ENCODE measurements at regions not wholly inside any gene's neighbourhood (a gene's known extent, or its start where the extent isn't known, plus 50 kb on each side); places are given as distances from the start of the nearest gene placed in this dataset.
"Not testable (repeated sequence)": the region's sequence is repeated elsewhere in the genome, so short reads cannot be mapped to it uniquely, and the experiment has no call there.

DNA sequence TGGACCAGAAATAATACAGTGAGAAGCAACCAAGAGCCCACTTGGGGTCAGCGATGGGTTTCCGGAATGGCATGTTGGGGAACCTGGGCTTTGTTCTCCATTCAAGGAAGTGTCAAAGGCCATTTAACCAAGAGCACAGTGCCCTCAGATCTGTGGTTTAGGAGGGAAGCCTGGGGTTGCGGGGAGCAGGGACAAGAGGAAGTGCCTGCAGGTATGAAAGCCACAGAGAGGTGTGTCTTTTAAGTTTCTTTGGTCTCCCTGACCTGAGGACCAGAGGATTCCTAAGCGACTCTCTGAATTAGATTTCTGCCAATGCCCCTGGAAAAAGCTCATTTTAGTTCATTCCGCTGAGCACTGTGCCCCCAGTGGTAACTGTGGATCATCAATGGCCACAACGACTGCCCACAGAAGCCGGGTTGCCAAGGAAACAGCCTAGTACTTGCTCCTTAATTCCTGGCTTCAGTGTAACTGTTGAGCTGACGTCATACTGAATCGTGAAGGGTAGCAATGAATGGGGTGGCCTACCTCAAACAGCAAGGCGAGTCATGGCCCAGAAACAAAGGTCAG lies 107.3 kb upstream of the SPIN1 start:
- no peak for DNase-seq (ENCODE audit: low read depth, low spot score)

- DNase-seq (ENCODE audit: low read depth, low spot score) = no peak
Observed at GRCh38 chr9:88278036-88278435, 110.2 kb upstream of the SPIN1 start.

GRCh38 chr9:88274078-88274477 lies 114.2 kb upstream of the SPIN1 start:
- no peak for DNase-seq (ENCODE audit: low read depth, low spot score)

GRCh38 chr9:88272986-88273385 lies 115.3 kb upstream of the SPIN1 start:
- DNase-seq (ENCODE audit: low read depth, low spot score) = no peak

GRCh38 chr9:88270413-88270812 lies 117.8 kb upstream of the SPIN1 start:
- no peak for DNase-seq (ENCODE audit: low read depth, low spot score)

DNA sequence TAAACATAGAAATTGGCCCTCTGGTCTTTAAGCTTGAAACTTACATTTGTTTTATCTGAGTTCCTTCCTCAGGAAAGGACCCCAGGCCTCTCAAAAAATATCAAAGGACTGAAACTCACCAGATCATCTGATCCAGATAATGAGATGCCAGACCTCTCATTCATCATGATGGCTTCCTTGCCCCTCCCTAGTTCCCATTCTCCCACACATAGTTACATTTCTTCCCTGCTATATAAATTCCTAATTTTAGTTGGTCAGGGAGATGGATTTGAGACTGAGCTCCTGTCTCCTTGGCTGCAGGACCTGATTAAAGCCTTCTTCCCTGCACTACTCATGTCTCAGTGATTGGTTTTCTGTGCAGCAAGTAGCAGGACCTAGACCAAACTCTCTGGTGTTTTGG lies 119.4 kb upstream of the SPIN1 start:
- DNase-seq (ENCODE audit: low read depth, low spot score) = no peak

GRCh38 chr9:88267283-88267682 lies 121.0 kb upstream of the SPIN1 start:
- no peak for DNase-seq (ENCODE audit: low read depth, low spot score)

DNA sequence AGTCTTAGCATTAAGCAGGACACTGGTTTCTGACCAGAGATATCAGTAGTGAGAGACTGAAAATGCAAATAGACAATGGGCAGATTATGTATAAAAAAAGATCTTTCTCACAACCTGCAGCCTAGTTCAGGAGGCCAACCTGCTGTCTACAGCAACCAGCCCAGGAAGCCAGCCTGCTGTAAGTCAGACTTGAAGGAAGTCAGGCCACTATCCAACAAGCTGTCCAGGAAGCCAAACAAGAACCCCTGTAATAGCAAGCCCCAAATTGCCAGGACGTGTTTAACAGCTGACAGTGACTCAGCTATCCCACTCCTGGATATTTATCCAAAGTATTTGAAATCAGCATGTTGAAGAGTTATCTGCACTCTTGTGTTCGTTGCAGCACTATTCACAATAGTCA lies 121.8 kb upstream of the SPIN1 start:
- DNase-seq (ENCODE audit: low read depth, low spot score) = no peak

- DNase-seq (ENCODE audit: low read depth, low spot score) = no peak
Observed at GRCh38 chr9:88259001-88259400, 120.7 kb upstream of the SPATA31C2 start.

GRCh38 chr9:88258601-88259000 lies 120.3 kb upstream of the SPATA31C2 start:
- no peak for DNase-seq (ENCODE audit: low read depth, low spot score)

DNA sequence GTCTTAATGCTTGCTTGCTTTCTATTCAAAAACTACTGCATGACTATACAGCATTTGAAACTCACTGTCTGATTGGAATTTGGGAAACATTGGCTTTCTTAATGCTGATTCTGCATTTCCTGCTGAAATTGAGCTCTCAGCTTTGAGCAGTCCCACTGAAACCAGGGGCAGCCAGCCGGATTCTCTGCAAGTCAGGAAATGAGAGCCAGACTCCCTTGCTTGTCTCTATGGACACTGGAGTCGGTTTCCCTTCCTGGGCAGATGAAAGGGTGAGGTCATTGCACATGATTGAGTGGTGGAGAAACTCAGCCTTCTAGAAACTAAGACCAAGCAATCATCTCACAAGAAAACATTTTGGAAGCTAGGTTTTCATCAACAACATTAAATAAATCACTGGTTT lies 119.7 kb upstream of the SPATA31C2 start:
- DNase-seq (ENCODE audit: low read depth, low spot score) = peak; percentile 41

DNA sequence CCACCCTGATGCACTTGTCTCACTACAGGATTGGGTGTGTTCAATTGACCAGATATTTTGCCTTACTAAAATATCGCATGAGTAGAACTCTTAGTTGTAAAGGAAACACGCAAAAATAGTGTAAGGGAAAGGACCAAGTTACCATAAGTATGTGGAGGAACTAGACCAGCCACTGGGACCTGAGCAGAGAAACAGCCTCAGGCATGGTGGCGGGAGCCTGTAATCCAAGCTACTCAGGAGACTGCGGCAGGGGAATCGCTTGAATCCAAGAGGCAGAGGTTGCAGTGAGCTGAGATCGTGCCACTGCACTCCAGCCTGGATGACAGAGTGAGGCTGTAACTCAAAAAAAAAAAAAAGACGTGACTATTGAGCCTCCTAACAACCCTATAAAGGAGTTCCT lies 117.9 kb upstream of the SPATA31C2 start:
- no peak for DNase-seq (ENCODE audit: low read depth, low spot score)

DNA sequence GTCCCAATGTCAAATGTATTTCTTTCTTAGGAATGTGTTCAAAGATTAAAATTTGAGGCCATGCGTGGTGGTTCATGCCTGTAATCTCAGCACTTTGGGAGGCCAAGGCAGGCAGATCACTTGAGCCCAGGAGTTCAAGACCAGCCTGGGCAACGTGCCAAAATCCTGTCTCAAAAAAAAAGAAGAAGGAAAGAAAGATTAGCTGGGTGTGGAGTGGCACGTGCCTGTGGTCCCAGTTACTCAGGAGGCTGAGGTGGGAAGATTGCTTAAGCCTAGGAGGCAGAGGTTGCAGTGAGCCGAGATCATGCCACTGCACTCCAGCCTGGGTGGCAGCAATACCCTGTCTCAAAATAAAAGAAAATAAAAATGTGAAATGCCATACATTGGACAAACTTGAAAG lies 117.5 kb upstream of the SPATA31C2 start:
- not testable (repeated sequence) for DNase-seq (ENCODE audit: low read depth, low spot score)

GRCh38 chr9:88251903-88252302 lies 113.6 kb upstream of the SPATA31C2 start:
- no peak for DNase-seq (ENCODE audit: low read depth, low spot score)

- DNase-seq (ENCODE audit: low read depth, low spot score) = no peak
Observed at GRCh38 chr9:88243736-88244135, 105.5 kb upstream of the SPATA31C2 start.

DNA sequence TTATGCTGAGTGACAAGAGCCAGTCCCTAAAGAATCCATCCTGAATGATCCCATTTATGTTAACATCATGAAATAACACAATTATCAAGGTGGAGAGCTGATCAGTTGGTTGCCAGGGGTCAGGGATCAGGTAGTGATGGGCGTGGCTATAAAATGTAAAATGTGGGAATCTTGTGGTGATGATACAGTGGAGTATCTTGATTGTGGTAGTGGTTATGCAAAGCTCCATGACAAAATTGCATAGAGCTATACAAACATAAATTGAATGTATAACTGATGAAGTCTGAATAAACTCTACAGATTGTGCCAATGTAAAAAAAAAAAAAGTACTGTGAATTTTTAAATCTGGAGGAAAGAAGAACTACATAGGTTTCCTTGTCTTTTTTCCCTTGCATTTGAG lies 104.6 kb upstream of the SPATA31C2 start:
- no peak for DNase-seq (ENCODE audit: low read depth, low spot score)

- DNase-seq (ENCODE audit: low read depth, low spot score) = no peak
Observed at GRCh38 chr9:88237991-88238571, 99.8 kb upstream of the SPATA31C2 start.

DNA sequence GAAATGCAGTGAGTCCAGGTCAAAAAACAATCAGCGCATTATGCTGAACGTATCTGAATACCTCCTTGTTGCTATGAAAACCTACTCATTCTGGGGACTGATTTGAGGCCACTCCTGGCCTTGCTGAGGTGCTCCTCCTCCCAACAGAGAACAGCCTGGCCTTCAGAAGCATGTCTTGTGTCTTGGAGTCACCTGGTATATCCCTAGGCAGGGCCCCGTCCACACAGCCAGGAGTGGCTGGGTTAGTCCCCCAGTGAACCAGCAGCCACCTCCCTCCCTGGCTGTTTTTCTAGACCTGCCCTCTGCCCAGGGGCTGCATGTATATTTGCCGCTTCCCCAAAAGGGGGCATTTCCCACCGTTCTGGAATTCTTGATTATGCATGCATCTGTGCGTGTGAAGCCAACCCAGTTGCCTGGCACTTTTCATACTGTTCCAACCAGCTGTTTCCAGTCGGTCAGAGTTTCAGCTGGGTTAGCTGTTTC lies 99.2 kb upstream of the SPATA31C2 start:
- no peak for DNase-seq (ENCODE audit: low read depth, low spot score)

GRCh38 chr9:88236511-88237478 lies 98.5 kb upstream of the SPATA31C2 start:
- no peak for DNase-seq (ENCODE audit: low read depth, low spot score)

DNA sequence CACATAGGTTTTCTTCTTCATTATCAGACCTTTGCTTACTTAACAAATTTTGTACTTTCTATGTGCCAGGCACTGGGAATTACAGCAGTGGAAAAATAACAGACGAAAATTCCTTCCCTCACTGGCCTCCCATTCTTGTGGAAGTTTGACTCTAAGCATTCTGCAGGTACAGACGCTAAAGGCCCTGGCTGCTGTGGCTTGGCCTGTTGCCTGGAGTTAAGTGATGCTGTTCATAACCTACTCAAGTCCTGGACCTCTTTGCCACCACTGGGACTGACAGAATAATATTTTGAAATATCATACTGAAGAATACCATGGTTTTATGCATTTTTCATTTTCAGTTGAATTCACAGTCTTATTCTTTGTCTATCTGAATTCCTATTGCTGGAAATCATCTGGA lies 97.3 kb upstream of the SPATA31C2 start:
- DNase-seq (ENCODE audit: low read depth, low spot score) = no peak

GRCh38 chr9:88234114-88234513 lies 95.8 kb upstream of the SPATA31C2 start:
- no peak for DNase-seq (ENCODE audit: low read depth, low spot score)

DNA sequence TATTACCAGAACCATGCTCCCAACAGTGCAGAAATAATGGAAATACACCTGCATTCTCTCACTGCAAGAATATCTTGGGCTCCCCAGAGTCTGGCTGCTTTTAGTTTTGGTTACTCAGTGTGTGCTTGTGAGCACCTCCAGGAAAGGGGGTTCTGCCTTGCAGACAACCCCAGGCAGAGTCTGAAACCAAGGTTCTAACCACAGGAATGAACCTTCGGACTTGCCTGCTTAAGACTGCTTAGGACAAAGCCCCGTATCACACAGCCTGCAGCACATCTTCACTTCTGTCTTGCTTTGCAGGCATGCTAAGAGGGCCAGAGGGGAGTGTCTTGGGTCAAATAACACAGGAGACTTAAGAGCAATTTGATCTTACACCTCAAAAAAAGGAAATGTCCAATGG lies 94.8 kb upstream of the SPATA31C2 start:
- no peak for DNase-seq (ENCODE audit: low read depth, low spot score)
